HG03571 (cell line): ENCODE measurements at regions not wholly inside any gene's neighbourhood (a gene's known extent, or its start where the extent isn't known, plus 50 kb on each side); places are given as distances from the start of the nearest gene placed in this dataset.

ENCODE experiments used
- ATAC-seq: cut with Tn5 transposase; IDR thresholded peaks from one replicate; pipeline ENCODE4 v1.9.1; 2021; ENCODE audit not compliant: unreplicated experiment

DNA sequence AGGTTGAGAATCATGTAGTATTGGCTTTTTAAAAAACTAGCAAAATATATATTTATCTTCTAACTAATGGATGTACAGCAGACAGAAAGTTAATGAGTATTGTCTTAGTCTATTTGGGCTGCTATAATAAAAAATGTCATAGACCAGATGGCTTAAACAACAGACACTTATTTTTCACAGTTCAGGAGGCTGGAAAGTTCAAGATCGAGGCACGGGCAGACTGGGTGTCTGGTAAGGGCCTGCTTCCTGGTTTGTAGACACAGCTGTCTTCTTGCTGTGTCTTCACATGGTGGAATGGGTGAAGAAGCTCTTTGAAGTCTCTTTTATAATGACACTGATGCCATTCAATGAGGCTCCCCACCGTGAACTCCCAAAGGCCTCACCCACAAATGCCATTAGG, 70.1 kb upstream of the KRR1 start:
- ATAC-seq: no peak

DNA sequence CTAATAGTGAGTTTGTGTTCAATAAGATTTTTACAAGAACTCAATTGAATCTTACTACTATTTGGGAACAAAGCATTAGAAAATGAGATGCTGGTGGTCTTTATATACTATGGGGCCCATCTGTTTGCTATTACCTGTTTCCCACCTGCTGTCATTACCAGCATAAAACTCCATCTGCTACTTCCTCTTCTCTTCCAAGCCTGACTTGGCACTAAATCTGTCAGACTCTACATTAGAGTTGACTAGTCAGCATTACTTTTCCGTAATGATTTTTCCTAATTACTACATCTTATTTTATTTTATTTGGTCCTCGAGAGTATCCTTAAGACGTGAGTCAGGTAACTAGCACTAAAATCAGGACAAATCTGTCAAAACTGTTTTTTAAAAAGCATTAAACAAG, 68.1 kb upstream of the KRR1 start:
- no peak for ATAC-seq

DNA sequence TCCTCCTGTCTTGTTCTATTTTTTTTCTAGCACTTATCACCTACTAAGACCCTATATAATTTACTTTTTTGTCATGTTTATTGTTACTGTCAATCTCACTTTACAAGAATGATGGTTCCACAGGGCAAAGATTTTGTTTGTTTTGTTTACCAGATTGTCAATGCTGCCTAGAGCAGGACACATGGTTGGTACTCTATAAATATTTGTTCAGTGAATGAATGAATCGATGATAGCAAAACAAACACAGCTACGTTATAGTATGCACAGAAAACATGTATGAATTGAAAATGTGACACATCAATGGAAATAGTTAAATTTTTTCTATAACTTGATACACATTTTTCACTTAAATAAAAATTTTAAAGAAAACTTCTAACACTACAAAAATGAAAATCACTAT, 67.1 kb upstream of the KRR1 start:
- ATAC-seq: no peak

DNA sequence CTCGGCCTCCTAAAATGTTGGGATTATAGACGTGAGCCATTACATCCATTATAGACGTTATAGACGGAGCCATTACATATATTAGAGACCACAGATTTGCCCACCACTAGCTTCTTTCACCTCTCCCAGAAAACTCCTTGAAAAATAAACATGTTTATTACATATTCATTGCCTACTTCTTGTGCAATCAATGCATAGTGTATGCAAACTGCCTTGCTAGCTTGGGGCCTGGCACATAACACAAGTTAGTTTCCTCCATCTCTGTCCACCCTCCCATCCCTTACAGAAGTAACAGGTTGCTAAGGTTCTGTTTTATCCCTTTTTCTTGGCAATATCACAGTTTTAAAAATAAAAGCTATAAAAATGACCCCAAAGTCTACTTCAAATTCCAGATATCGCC, 66.4 kb upstream of the KRR1 start:
- no peak for ATAC-seq

DNA sequence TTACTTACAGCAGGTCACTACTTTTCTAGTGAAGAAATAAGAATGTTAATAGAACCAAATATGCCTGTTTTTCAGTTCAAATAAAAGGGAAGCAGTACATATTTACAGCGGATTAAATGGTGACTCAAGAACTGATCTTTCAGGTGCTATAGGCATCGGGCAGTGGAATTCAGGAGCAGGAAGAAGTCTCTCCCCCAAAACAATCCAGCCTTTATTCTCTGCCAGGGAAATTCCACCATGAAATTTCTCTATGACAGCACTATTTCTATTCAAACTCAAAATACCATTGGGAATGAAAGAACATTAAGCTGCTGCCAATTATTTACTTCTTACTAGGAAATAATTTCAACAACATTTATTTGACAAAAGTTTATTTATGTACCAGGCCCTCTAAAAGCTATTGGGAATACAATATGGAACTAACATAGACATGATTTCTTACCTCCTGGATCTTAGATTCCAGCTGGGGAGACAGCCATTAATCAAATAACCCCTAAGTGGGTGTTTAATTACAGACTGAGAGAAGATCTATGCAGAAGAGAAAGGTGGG, 60.3 kb upstream of the KRR1 start:
- no peak for ATAC-seq

DNA sequence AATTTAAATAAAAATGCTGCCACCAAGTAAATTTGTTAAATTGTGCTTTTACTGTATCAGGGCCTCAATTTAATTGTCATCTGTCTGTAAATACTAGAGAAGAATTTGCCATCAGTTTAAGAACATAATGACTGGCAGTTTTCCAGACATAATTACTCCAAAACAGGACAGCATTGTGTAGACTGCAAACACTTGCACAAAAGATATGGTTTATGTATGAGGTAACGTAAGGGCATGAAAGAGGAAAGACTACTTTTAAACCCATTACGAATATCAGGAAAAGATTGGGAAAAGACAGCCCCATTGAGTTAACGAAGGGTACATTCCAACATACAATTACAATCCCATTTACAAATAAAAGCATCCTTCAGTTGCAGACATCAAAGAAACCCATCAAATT, 59.8 kb upstream of the KRR1 start:
- no peak for ATAC-seq

DNA sequence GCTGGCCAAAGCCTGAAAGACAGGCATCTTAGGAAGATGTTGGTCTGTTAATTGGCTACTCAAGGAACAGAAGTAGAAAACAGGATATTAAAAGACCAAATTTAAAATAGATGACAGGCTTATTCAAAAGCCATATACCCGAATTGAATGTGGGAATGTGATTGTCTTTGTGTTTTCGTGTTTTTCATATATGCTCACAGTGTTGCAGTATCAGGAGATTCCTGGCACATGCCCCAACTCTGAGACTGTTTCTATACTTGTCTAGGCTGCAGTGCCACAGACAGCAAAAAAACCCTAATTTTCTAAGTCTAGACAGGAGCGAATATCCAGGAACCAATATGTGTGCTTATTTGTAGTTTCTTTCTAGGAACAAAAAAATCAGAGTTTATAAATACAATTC, 57.4 kb upstream of the KRR1 start:
- no peak for ATAC-seq

DNA sequence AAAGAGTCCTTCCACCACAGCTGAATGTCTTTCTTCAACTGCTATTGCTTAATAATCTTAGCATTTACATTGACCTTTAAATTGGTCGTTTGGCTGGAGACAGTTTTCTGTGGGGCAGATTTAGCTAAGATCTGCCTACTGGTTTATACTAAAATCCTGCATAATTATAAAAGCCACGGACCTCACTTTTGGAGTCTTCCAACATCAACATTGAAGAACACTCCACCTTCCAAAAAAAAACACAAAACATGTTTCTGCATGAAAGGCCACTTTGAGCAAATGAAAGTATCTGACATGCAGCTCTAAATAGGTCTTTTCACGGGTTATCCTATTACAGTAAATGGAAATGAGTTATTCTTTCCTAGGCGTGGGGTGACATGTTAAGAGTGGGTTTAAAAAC, 57.0 kb upstream of the KRR1 start:
- no peak for ATAC-seq

DNA sequence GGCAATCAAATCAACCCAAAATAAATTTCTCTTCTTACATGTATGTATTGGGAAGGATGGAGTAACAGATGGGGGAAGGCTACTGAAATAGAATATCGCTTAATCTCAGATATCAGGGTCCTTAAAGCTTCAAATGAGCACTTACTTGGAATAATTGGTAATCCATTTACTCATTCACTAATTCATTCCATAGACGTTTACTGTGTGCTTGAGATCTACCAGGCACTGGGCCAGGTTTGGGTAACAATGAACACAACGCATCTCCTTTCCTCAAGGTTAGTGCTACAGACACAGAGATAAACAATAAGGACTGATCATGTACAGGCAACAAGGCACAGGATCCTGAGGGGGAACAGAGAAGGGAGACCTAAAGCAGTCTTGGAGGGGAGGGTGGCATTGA, 54.4 kb upstream of the KRR1 start:
- ATAC-seq: no peak

DNA sequence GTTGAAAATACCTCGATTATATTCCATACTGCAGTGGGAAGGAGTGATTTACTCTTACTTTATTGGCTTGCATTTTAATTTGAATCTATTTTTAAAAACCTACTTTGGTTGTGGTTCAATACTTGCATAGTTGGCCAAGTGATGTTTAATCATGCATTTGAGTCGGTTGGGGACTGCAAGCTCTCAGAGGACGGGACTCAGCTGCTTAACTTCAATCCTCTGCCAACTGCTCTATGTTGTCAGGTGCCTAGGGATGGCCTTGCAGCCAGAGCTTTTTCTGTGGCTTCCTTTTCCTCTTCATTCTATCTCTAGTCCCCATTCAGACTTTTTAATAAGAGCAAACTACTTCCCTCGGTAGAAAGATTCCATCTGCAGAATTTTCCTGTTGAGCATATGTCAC, 53.4 kb upstream of the KRR1 start:
- no peak for ATAC-seq

DNA sequence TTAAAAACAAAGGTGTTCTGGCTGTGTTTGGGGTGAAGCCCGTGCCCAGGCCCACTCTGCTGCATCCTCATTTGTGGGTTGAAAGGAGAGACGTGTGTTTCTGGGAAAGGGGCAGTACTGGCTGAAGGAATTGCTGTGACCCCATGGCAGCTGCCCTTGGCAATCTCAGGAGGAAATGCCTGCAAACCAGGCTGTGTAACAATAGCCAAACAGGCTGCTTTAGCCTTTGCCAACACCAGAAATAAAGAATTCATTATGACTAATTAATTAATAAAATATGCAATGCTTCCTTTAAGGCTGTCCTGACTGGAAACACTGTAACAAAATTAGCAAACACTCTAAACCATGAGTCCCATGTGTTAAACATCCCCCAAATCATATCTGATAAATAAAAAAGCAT, 53.0 kb upstream of the KRR1 start:
- ATAC-seq: no peak

DNA sequence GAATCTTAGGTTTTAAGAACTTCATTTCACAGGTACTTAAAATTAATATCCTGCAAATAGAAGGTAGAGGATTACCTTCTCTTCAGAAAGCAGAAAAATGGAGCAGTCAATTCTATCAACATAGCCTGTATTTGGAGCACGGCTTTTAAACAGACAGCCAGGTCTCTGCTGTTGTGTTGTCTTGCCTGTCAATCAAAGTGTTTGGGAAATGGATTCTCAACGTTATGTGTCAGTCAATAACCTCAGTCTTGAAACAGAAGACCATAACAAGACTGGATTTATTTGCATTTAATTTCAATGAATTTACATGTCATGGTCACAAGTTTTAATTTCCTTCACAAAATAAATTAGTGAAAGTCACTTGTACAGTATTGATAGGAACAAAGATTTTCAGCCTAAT, 51.9 kb upstream of the KRR1 start:
- ATAC-seq: no peak

DNA sequence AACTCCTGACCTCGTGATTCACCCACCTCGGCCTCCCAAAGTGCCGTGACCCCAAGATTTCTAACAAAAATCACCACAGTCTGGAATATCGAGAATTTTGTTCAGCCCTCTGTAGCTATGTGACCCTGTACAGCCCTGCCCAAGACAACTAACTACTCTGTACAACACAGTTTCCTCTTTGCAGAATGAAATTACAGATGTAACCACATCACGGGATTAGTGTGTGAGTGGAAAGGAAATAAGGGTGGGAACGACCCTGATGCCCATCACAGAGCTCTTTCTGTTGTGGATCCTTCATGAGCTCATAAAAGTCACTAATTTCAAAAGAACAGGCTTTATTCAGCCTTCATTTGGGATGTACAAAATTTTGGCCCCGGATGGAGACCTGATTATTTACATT, 50.5 kb upstream of the KRR1 start:
- no peak for ATAC-seq
